ENCODE measurements at regions not wholly inside any gene's neighbourhood (a gene's known extent, or its start where the extent isn't known, plus 50 kb on each side); places are given as distances from the start of the nearest gene placed in this dataset.

- no peaks in the 10 kb centered on the region for H3K27me3 ChIP-seq
- intact Hi-C loops (cut with DNase I), result no loop called here
- ATAC-seq, result no peak
Observed at GRCh38 chr18:34126121-34126520, 98.6 kb downstream of the NOL4 start.

GRCh38 chr18:34122724-34123334 lies 101.9 kb downstream of the NOL4 start:
- TF ChIP-seq POLR2A (IDR thresholded peaks at IDR 0.05), result no peak
- peak; percentile 60 to 91 (median 83) for TF ChIP-seq CTCF (IDR thresholded peaks at IDR 0.05)
- Histone ChIP-seq H3K4me3 (no peak overlapping the region), H3K4me1 (peaks cover 6% of the 10 kb centered on the region), H3K27me3 (no peaks in the 10 kb centered on the region), H3K36me3 (replicated peaks in 1 of 2; ENCODE audit: insufficient read depth in 1 of 2, low read depth in 2 of 2) (no peaks in the 10 kb centered on the region), H3K9me3 (no peaks in the 10 kb centered on the region), H3K27ac (no peak overlapping the region)
- DNase-seq, result peak; percentile 37 to 64 (median 46)
- intact Hi-C loops (cut with DNase I), result no loop called here
- WGBS, 2 donors, result 12% methylated on average over 4 of the region's 4 CpGs
- ATAC-seq, result peak; percentile 72

More at GRCh38 chr18:34126121-34126520, 98.6 kb downstream of the NOL4 start:
- H3K4me1 ChIP-seq, result peaks cover 6% of the 10 kb centered on the region
- H3K36me3 ChIP-seq (replicated peaks in 1 of 2; ENCODE audit: insufficient read depth in 1 of 2, low read depth in 2 of 2), result no peaks in the 10 kb centered on the region
- WGBS, 2 donors, result 68 to 78% methylated on average over 3 of the region's 3 CpGs
- no peak overlapping the region for H3K27ac ChIP-seq
- TF ChIP-seq POLR2A (IDR thresholded peaks at IDR 0.05), result no peak
- no peak for TF ChIP-seq CTCF (IDR thresholded peaks at IDR 0.05)
- DNase-seq, result no peak
- no peak overlapping the region for H3K4me3 ChIP-seq
- H3K9me3 ChIP-seq, result no peaks in the 10 kb centered on the region

GRCh38 chr18:34121200-34121721 lies 103.5 kb downstream of the NOL4 start:
- intact Hi-C loops (cut with DNase I), result no loop called here
- Histone ChIP-seq H3K4me3 (no peak overlapping the region), H3K9me3 (no peaks in the 10 kb centered on the region), H3K4me1 (peaks cover 6% of the 10 kb centered on the region), H3K27me3 (no peaks in the 10 kb centered on the region), H3K36me3 (replicated peaks in 1 of 2; ENCODE audit: insufficient read depth in 1 of 2, low read depth in 2 of 2) (no peaks in the 10 kb centered on the region), H3K27ac (peak overlapping the region in 1 of 4 donors; percentile 0)
- TF ChIP-seq POLR2A (IDR thresholded peaks at IDR 0.05), result no peak
- no peak for TF ChIP-seq CTCF (IDR thresholded peaks at IDR 0.05)
- DNase-seq (no peak), ATAC-seq (peak; percentile 69)
- WGBS, 2 donors, result 17 to 22% methylated on average over 4 of the region's 4 CpGs

GRCh38 chr18:34120294-34120693 lies 104.4 kb downstream of the NOL4 start:
- intact Hi-C loops (cut with DNase I), result no loop called here
- Histone ChIP-seq H3K4me3 (no peak overlapping the region), H3K4me1 (peaks cover 6% of the 10 kb centered on the region), H3K27ac (no peak overlapping the region), H3K36me3 (replicated peaks in 1 of 2; ENCODE audit: insufficient read depth in 1 of 2, low read depth in 2 of 2) (no peaks in the 10 kb centered on the region), H3K27me3 (no peaks in the 10 kb centered on the region), H3K9me3 (no peaks in the 10 kb centered on the region)
- no peak for TF ChIP-seq POLR2A (IDR thresholded peaks at IDR 0.05)
- no peak for TF ChIP-seq CTCF (IDR thresholded peaks at IDR 0.05)
- 81 to 83% methylated on average over 1 of the region's 1 CpG for WGBS, 2 donors
- no peak for ATAC-seq
- DNase-seq, result no peak

GRCh38 chr18:34117319-34117718 lies 107.4 kb downstream of the NOL4 start:
- Histone ChIP-seq H3K36me3 (replicated peaks in 1 of 2; ENCODE audit: insufficient read depth in 1 of 2, low read depth in 2 of 2) (no peaks in the 10 kb centered on the region), H3K27me3 (no peaks in the 10 kb centered on the region), H3K9me3 (no peaks in the 10 kb centered on the region), H3K4me3 (no peak overlapping the region), H3K27ac (no peak overlapping the region), H3K4me1 (peaks cover 6% of the 10 kb centered on the region)
- TF ChIP-seq POLR2A (IDR thresholded peaks at IDR 0.05) (no peak), CTCF (IDR thresholded peaks at IDR 0.05) (no peak)
- DNase-seq (no peak), ATAC-seq (no peak)
- intact Hi-C loops (cut with DNase I), result no loop called here
- WGBS, 2 donors, result 36 to 44% methylated on average over 2 of the region's 2 CpGs

Data from body of pancreas (tissue), 4 donors.